ENCODE measurements at regions not wholly inside any gene's neighbourhood (a gene's known extent, or its start where the extent isn't known, plus 50 kb on each side); places are given as distances from the start of the nearest gene placed in this dataset.
"Not testable (repeated sequence)": the region's sequence is repeated elsewhere in the genome, so short reads cannot be mapped to it uniquely, and the experiment has no call there.

- peak; percentile 19 to 23 for DNase-seq
Measured at GRCh38 chr4:98828801-98829200, 100.1 kb downstream of the EIF4E start.

DNA sequence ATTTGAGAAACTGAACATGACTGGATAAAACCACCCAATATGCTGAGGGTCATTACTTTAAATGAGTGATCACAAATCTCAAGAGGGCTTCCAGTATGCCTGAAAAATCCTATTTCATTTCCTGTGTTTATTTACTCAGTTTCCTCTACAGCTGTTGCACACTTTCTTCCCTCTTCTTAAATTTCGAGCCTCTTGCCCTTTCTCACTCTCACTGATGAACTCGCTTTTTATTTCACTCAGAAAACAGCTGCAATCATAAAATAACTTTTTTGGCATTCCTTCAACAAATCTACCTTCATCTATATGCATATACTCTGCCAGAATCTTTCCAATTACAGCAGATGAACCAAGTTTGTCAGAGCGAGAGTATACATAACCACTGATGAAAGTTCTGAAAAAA lies 101.3 kb downstream of the EIF4E start:
- DNase-seq = no peak

DNA sequence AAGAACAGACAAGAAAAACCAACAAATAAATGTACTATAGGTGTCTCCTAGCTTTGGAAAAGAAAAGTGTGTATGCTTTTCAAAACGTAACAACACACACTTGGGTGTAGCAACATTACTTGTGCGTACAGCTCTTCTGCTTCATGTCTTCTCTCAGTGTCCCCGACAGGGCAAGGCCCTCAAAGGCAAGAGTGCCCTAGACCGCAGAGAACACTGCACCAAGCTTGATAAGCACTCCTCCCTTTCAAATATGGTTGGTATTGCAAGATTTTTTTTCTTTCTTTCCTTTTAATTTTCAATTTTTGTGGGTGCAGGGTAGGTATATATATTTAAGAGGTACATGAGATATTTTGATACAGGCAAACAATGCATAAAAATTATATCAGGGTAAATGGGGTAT lies 106.8 kb downstream of the EIF4E start:
- no peak for DNase-seq

- DNase-seq = not testable (repeated sequence)
Measured at GRCh38 chr4:98818116-98818515, 110.8 kb downstream of the EIF4E start.

GRCh38 chr4:98816816-98817215 lies 112.1 kb downstream of the EIF4E start:
- no peak for DNase-seq

DNA sequence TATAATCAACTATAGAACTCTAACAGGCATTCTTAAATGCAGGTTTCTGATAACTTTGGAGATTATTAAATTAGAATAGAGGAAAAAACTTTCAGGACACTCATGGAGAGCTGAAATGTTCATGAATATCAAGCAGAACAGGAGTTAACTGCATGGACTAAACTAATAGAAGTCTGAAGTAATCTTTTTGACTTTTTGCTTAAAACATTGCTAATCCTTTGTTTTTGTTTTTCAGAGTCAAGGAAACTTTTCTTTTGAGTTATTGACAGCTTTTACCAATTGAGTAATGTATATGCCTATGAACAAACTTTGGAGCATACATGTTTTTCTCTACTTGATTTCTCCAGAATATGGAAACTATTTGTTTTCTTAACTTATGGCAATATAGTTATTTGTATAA lies 112.5 kb downstream of the EIF4E start:
- no peak for DNase-seq

DNA sequence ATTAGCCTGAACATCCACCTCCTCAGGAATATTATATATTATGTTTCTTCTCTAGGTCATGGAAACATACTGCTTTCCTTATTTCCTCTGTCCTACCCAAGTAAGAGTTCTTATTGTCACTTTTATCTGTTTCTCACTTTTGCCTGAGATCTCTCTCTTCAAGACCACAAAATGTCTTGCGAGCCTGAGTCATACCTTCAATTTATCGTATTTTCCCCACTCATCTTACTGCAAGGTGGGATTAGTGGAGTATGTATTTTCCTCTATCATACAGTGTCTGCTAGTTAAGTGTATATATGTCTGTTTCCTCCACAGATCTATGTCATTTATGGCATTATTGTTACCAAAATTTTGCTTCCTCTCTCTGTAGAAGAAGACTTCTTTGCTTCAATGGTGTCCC lies 124.5 kb downstream of the EIF4E start:
- no peak for DNase-seq

- DNase-seq = no peak
Measured at GRCh38 chr4:98803251-98803650, 125.7 kb downstream of the EIF4E start.

- DNase-seq = no peak
Measured at GRCh38 chr4:98802770-98803198, 126.1 kb downstream of the EIF4E start.

GRCh38 chr4:98801259-98801725 lies 127.6 kb downstream of the EIF4E start:
- DNase-seq = no peak

DNA sequence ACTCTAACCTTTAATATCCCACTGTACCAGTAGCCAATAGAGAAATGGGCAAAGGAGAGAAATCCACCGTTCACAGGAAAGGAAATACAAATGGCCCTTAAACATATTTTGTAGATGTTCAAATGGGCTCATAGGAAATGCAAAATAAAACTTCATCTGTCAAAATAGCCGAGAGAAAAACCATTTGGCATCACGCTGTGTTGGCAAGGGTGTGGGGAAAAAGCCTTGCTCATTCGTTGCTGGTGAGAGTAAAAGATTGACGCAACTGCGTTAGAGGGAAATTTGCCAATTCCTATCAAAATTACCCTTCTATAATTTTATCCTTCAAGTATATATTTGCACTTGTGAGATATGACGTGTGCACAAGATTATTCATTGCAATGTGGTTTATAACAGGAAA lies 131.9 kb downstream of the EIF4E start:
- DNase-seq = no peak

DNA sequence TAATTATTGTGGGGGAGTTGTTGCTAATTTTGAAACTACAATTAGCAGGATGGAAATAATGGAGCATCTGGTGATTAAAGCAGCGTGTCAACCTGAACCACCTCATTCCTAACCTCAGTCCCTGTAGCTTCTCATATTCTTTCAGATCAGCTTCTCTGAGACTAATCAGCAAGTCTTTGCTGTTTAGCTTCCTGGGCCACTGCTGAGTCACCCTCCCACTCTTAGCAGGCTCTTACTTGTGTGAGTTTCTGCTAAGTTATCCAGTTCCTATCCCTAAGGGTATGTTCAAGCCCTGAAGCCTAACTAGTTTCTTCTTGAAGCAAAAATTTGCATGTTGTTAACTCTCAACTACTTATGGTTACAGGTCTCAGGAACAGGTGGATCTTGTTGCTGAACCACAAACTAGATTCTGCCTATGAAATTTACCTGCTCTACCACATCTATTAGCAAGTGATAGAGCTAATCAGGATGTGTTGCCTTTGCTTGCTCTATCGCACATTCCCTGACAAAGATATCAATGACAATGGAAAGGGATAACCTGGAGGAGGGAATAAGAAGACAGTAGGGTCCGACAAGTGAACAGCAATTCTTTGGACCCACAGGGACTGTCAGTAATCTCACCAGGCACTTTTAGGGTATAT lies 134.2 kb downstream of the EIF4E start:
- DNase-seq = peak; percentile 6 to 28

DNA sequence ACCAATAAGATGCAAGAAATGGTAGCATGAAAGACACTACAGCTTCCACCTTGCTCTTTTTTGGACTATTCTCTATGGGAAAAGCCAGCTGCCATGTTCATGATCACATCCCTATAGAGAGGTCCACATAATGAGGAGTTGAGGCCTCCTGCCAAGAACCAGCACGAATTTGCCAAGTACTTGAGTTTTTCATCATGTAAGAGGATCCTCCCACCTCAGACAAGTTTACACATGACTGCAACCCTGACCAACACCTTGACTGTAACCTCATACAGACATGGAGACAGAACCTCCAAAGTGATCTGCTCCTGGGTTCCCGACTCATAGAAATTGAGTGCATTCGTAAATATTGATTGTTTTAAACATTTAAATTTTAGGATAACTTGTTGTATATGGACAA lies 135.2 kb upstream of the TSPAN5 start:
- DNase-seq = no peak

DNA sequence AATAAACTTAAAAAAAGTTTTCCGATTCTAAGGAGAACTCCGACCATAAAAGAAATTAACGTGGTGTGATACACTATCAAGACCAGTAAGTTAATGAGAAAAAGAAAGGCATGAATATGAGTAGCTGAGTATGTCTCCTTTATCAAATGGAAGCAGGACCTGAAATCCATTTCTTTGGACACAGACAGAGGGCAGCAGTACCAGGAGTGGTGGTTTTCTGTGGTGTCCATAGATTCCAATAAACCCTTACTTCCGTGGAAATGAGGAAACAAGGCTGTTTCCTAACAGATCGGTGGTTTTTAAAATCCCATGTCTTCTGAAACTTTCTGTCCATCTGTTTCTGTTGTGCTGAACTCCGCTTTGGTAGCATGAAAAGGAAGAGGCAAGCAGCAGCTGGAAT lies 128.5 kb upstream of the TSPAN5 start:
- no peak for DNase-seq

DNA sequence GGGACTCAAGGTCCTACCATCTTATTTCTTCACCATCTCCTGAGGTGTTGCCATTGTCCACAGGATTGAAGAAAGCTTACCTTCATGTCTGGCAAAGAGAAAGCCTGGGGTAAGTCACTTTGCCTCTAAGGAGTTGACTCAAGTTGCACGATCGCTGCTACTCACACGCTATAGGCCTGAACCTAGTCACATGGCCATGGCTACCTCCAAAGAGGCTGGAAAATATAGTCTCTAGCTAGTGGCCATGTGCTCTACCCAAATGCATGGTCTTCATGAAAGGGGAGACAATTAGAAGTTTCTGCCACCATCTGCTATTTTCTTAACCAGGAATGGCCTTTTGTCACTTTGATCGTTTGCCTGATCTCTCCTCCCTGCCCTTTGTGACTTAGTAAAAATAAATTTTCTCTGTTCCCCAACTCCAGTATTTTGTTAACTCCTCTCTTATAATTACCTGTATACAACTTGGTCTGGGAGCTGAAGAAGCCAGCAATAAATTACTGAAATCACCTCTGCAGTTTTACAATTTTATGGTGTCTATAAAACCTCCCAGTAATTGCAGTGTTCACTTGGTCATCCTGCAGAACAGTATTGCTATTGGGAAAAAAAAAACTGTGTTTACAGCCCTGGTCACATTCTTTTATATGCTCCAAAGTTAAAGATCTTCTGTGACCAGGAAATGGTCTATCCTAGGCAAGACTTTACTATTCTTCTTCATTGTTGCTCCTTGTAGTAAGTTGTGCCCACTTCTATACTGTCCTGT lies 126.7 kb upstream of the TSPAN5 start:
- DNase-seq = no peak

DNA sequence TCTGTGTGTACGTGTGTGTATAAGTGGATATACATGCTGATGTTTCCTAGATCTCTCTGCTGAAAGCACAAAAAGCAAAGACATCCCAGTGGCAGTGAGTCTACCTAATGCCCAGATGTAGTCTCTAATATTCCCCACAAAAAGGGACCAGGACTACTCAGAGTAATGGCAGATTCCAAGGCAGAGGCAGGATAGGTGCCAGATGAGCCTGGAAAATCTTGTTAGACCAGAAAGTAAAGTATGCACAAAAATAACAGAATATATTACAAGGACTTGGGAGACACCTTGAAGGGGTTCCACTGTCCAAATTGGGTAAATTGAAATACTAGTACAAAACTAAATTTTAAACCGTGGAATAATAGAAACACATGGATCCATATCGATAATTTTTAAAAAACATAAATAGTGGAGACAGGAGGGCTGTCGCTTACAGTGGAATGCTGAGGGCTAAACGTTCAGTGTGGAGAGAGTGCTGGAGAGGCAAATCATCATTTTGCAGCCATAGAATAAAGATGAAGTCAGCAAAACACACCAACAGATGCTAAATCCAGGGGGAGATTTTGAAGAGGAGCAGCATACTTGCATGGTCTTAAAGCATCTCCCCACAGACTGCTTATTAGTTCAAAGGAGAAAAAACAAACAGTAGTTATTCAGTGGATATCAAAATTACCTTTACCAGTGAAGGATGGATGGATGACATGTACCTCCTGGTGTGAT lies 123.4 kb upstream of the TSPAN5 start:
- no peak for DNase-seq

- DNase-seq = no peak
Measured at GRCh38 chr4:98780926-98781325, 122.5 kb upstream of the TSPAN5 start.

- DNase-seq = no peak
Measured at GRCh38 chr4:98779088-98779487, 120.7 kb upstream of the TSPAN5 start.

GRCh38 chr4:98778206-98778605 lies 119.8 kb upstream of the TSPAN5 start:
- DNase-seq = no peak

DNA sequence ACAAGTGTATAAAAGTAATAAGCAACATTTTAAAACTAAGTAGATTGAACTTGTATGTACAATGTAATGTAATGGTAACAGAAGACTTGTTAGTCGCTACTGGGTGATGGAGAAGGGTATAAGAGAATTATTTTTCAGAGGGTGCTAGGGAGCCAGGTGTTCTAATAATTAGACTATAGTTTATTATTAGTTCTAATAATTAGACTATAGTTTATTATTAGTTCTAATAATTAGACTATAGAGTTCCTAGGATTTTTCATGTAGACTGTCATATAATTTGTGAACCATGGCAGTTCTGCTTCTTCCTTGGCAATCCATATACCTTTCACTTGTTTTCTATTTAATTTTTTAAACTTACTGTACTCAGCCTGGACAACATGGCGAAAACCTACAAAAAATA lies 117.3 kb upstream of the TSPAN5 start:
- no peak for DNase-seq

GRCh38 chr4:98773638-98774037 lies 115.2 kb upstream of the TSPAN5 start:
- no peak for DNase-seq

GRCh38 chr4:98771959-98772632 lies 113.7 kb upstream of the TSPAN5 start:
- DNase-seq = no peak

GRCh38 chr4:98765771-98766170 lies 107.4 kb upstream of the TSPAN5 start:
- no peak for DNase-seq

Data from activated CD4-positive, alpha-beta T cell treated with anti-CD3 and anti-CD28 coated beads, Interleukin-2, amount 50 U/mL, for 4 hours (primary cell).